Calu3 (cell line): ENCODE measurements at regions not wholly inside any gene's neighbourhood (a gene's known extent, or its start where the extent isn't known, plus 50 kb on each side); places are given as distances from the start of the nearest gene placed in this dataset.

ENCODE experiments used
- BruUV-seq: library from RNA; stranded (reverse); fragments of 400-500 nt; replicated peaks from 2 replicates; lab custom pipeline; 2021; lab: Mats Ljungman, UMichigan
- CTCF ChIA-PET: fragments of 300-600 bp; sonication (Branson Sonifier 250); formaldehyde crosslinking; loops from one replicate; lab custom pipeline; 2022; ENCODE audit warnings: antibody characterized with exemption; lab: Charles Lee
- DNase-seq: peaks from one replicate; pipeline ENCODE4 v3.0.0; 2022
- H3K27ac Mint-ChIP-seq: one replicate; pipeline ENCODE4 v1.8.0; 2022; ENCODE audit warnings: mixed read lengths; ENCODE audit not compliant: unreplicated experiment
- H3K27me3 Mint-ChIP-seq: one replicate; pipeline ENCODE4 v1.8.0; 2022; ENCODE audit warnings: mixed read lengths; ENCODE audit not compliant: unreplicated experiment
- H3K36me3 Mint-ChIP-seq: one replicate; pipeline ENCODE4 v1.8.0; 2022; ENCODE audit warnings: mild to moderate bottlenecking, moderate library complexity, mixed read lengths; ENCODE audit not compliant: insufficient read depth, unreplicated experiment
- H3K4me1 Mint-ChIP-seq: one replicate; pipeline ENCODE4 v1.8.0; 2022; ENCODE audit warnings: mild to moderate bottlenecking, low read depth, mixed read lengths; ENCODE audit not compliant: unreplicated experiment
- H3K4me3 Mint-ChIP-seq: one replicate; pipeline ENCODE4 v1.8.0; 2022; ENCODE audit warnings: mild to moderate bottlenecking, low read depth, moderate library complexity, mixed read lengths; ENCODE audit not compliant: unreplicated experiment
- H3K9me3 Mint-ChIP-seq: one replicate; pipeline ENCODE4 v1.8.0; 2022; ENCODE audit warnings: low read depth, mixed read lengths; ENCODE audit not compliant: unreplicated experiment
- CTCF ChIP-seq: fragments of 200-600 bp; IDR thresholded peaks from one replicate; pipeline ENCODE4 v1.8.0; 2022; ENCODE audit warnings: antibody characterized with exemption; ENCODE audit not compliant: unreplicated experiment
- intact Hi-C: fragments of 100-400 bp; cut with micrococcal nuclease; formaldehyde crosslinking; loops from one replicate; pipeline ENCODE4 v1.10.0; 2022; ENCODE audit not compliant: unreplicated experiment

GRCh38 chr14:42299692-42300091 lies 693.0 kb downstream of the LRFN5 start:
- Mint-ChIP-seq H3K36me3 (no peaks in the 10 kb centered on the region), H3K4me3 (no peak overlapping the region), H3K9me3 (peaks cover 4% of the 10 kb centered on the region), H3K27ac (no peak overlapping the region), H3K27me3 (no peaks in the 10 kb centered on the region), H3K4me1 (no peaks in the 10 kb centered on the region)
- TF ChIP-seq CTCF, result no peak
- DNase-seq, result no peak
- no TSS peak for BruUV-seq
- intact Hi-C loops, result no loop called here
- CTCF ChIA-PET, result no interaction called here

- no peaks in the 10 kb centered on the region for H3K36me3 Mint-ChIP-seq
- no TSS peak for BruUV-seq
- H3K27ac Mint-ChIP-seq, result no peak overlapping the region
- intact Hi-C loops, result no loop called here
- CTCF ChIA-PET, result no interaction called here
- H3K4me3 Mint-ChIP-seq, result no peak overlapping the region
- no peak for DNase-seq
- no peaks in the 10 kb centered on the region for H3K4me1 Mint-ChIP-seq
- no peak for TF ChIP-seq CTCF
- no peaks in the 10 kb centered on the region for H3K27me3 Mint-ChIP-seq
- peaks cover 10% of the 10 kb centered on the region for H3K9me3 Mint-ChIP-seq
These were observed 686.5 kb downstream of the LRFN5 start for GRCh38 chr14:42293180-42293579.

- TF ChIP-seq CTCF, result no peak
- Mint-ChIP-seq H3K4me3 (no peak overlapping the region), H3K27ac (no peak overlapping the region), H3K9me3 (peaks cover 3% of the 10 kb centered on the region), H3K4me1 (no peaks in the 10 kb centered on the region), H3K36me3 (no peaks in the 10 kb centered on the region), H3K27me3 (no peaks in the 10 kb centered on the region)
- CTCF ChIA-PET, result no interaction called here
- intact Hi-C loops, result no loop called here
- DNase-seq, result no peak
- no TSS peak for BruUV-seq
These were observed 671.2 kb downstream of the LRFN5 start for GRCh38 chr14:42277840-42278239.

- intact Hi-C loops, result no loop called here
- no peaks in the 10 kb centered on the region for H3K4me1 Mint-ChIP-seq
- H3K27ac Mint-ChIP-seq, result no peak overlapping the region
- no peak for TF ChIP-seq CTCF
- no peaks in the 10 kb centered on the region for H3K27me3 Mint-ChIP-seq
- CTCF ChIA-PET, result no interaction called here
- no peak for DNase-seq
- H3K36me3 Mint-ChIP-seq, result no peaks in the 10 kb centered on the region
- no TSS peak for BruUV-seq
- H3K9me3 Mint-ChIP-seq, result peaks cover 7% of the 10 kb centered on the region
- H3K4me3 Mint-ChIP-seq, result no peak overlapping the region
These were observed 662.6 kb downstream of the LRFN5 start for GRCh38 chr14:42269234-42269633.
